ENCODE measurements at regions not wholly inside any gene's neighbourhood (a gene's known extent, or its start where the extent isn't known, plus 50 kb on each side); places are given as distances from the start of the nearest gene placed in this dataset.

- no peak for DNase-seq (ENCODE audit: low spot score)
Measured at GRCh38 chr4:178037459-178038214, 595.4 kb upstream of the AGA start.

- no peak for DNase-seq (ENCODE audit: low spot score)
Measured at GRCh38 chr4:178056996-178057395, 614.8 kb upstream of the AGA start.

GRCh38 chr4:178063568-178063967 lies 621.3 kb upstream of the AGA start:
- DNase-seq (ENCODE audit: low spot score) = no peak

- DNase-seq (ENCODE audit: low spot score) = no peak
Measured at GRCh38 chr4:178066338-178066941, 624.2 kb upstream of the AGA start.

- DNase-seq (ENCODE audit: low spot score) = no peak
Measured at GRCh38 chr4:178068136-178068535, 625.9 kb upstream of the AGA start.

- no peak for DNase-seq (ENCODE audit: low spot score)
Measured at GRCh38 chr4:178070163-178070562, 627.9 kb upstream of the AGA start.

- no peak for DNase-seq (ENCODE audit: low spot score)
Measured at GRCh38 chr4:178080312-178080711, 638.1 kb upstream of the AGA start.

- DNase-seq (ENCODE audit: low spot score) = no peak
Measured at GRCh38 chr4:178081176-178081575, 638.9 kb upstream of the AGA start.

- DNase-seq (ENCODE audit: low spot score) = no peak
Measured at GRCh38 chr4:178081896-178082295, 639.7 kb upstream of the AGA start.

GRCh38 chr4:178082906-178083305 lies 640.7 kb upstream of the AGA start:
- no peak for DNase-seq (ENCODE audit: low spot score)

- DNase-seq (ENCODE audit: low spot score) = no peak
Measured at GRCh38 chr4:178083968-178084367, 641.7 kb upstream of the AGA start.

GRCh38 chr4:178086320-178086719 lies 644.1 kb upstream of the AGA start:
- DNase-seq (ENCODE audit: low spot score) = peak; percentile 23

- peak; percentile 40 for DNase-seq (ENCODE audit: low spot score)
Measured at GRCh38 chr4:178090640-178091411, 648.6 kb upstream of the AGA start.

GRCh38 chr4:178102139-178102538 lies 659.9 kb upstream of the AGA start:
- DNase-seq (ENCODE audit: low spot score) = no peak

GRCh38 chr4:178105242-178105641 lies 663.0 kb upstream of the AGA start:
- no peak for DNase-seq (ENCODE audit: low spot score)

- no peak for DNase-seq (ENCODE audit: low spot score)
Measured at GRCh38 chr4:178136736-178137345, 694.6 kb upstream of the AGA start.

- no peak for DNase-seq (ENCODE audit: low spot score)
Measured at GRCh38 chr4:178137732-178138471, 695.7 kb upstream of the AGA start.

- no peak for DNase-seq (ENCODE audit: low spot score)
Measured at GRCh38 chr4:178138491-178138890, 696.3 kb upstream of the AGA start.

GRCh38 chr4:178140326-178140915 lies 698.2 kb upstream of the AGA start:
- no peak for DNase-seq (ENCODE audit: low spot score)

- no peak for DNase-seq (ENCODE audit: low spot score)
Measured at GRCh38 chr4:178142724-178143123, 700.5 kb upstream of the AGA start.

- no peak for DNase-seq (ENCODE audit: low spot score)
Measured at GRCh38 chr4:178148106-178148505, 705.9 kb upstream of the AGA start.

All from globus pallidus (tissue), 1 donor.